SK-N-SH treated with all-trans-retinoic acid at 6 μM for 48 hours (cell line): ENCODE measurements at regions not wholly inside any gene's neighbourhood (a gene's known extent, or its start where the extent isn't known, plus 50 kb on each side); places are given as distances from the start of the nearest gene placed in this dataset.

Experiments used
- ATAC-seq: fragments of 200-7000 bp; cut with Tn5 transposase; 3 replicates; pipeline ENCODE4 v1.9.1; 2020; ENCODE audit warnings: mild to moderate bottlenecking, moderate library complexity
- ARNTL ChIP-seq: fragments of 450-650 bp; formaldehyde crosslinking; IDR thresholded peaks from 2 replicates; pipeline ENCODE4 v1.5.0; 2020; ENCODE audit warnings: low read depth, mild to moderate bottlenecking, moderate library complexity, borderline replicate concordance
- BACH2 ChIP-seq: fragments of 250-450 bp; sonication (Bioruptor Pico); IDR thresholded peaks from 2 replicates; pipeline ENCODE4 v1.9.0; 2021; ENCODE audit warnings: mild to moderate bottlenecking, borderline replicate concordance
- CREB5 ChIP-seq: fragments of 250-450 bp; sonication (Bioruptor Pico); IDR thresholded peaks from 2 replicates; pipeline ENCODE4 v1.5.1; 2020; ENCODE audit warnings: low read depth, mild to moderate bottlenecking, moderate library complexity
- CSDC2 ChIP-seq: fragments of 250-450 bp; sonication (Bioruptor Pico); IDR thresholded peaks from 2 replicates; pipeline ENCODE4 v1.5.0; 2020; ENCODE audit warnings: mild to moderate bottlenecking, moderate library complexity
- ESRRG ChIP-seq: fragments of 250-450 bp; sonication (Bioruptor Pico); IDR thresholded peaks from 2 replicates; pipeline ENCODE4 v1.6.1; 2021; ENCODE audit warnings: mild to moderate bottlenecking
- GLIS3 ChIP-seq: fragments of 250-450 bp; sonication (Bioruptor Pico); IDR thresholded peaks from 2 replicates; pipeline ENCODE4 v1.5.0; 2020; ENCODE audit warnings: mild to moderate bottlenecking, moderate library complexity
- ISL1 ChIP-seq: fragments of 250-450 bp; sonication (Bioruptor Pico); IDR thresholded peaks from 2 replicates; pipeline ENCODE4 v2.1.2; 2022; ENCODE audit warnings: mild to moderate bottlenecking, moderate library complexity
- OSR1 ChIP-seq: fragments of 250-450 bp; sonication (Bioruptor Pico); IDR thresholded peaks from 2 replicates; pipeline ENCODE4 v1.8.0; 2022; ENCODE audit warnings: moderate library complexity, mild to moderate bottlenecking, inconsistent platforms
- PATZ1 ChIP-seq: fragments of 250-450 bp; sonication (Bioruptor Pico); IDR thresholded peaks from 2 replicates; pipeline ENCODE4 v1.8.0; 2020; ENCODE audit warnings: mild to moderate bottlenecking, moderate library complexity, borderline replicate concordance
- POU6F1 ChIP-seq: fragments of 250-450 bp; sonication (Bioruptor Pico); IDR thresholded peaks from 2 replicates; pipeline ENCODE4 v1.8.0; 2021; ENCODE audit warnings: low read depth, mild to moderate bottlenecking, moderate library complexity, borderline replicate concordance
- PPARA ChIP-seq: fragments of 250-450 bp; sonication (Bioruptor Pico); IDR thresholded peaks from 2 replicates; pipeline ENCODE4 v1.5.0; 2020; ENCODE audit warnings: mild to moderate bottlenecking, borderline replicate concordance
- RARB ChIP-seq: fragments of 250-450 bp; sonication (Bioruptor Pico); IDR thresholded peaks from 2 replicates; pipeline ENCODE4 v1.8.0; 2021; ENCODE audit warnings: mild to moderate bottlenecking, moderate library complexity
- SNAI2 ChIP-seq: fragments of 250-450 bp; sonication (Bioruptor Pico); IDR thresholded peaks from 2 replicates; pipeline ENCODE4 v1.5.0; 2020; ENCODE audit warnings: mild to moderate bottlenecking, moderate library complexity
- TCF4 ChIP-seq: fragments of 250-450 bp; sonication (Bioruptor Pico); IDR thresholded peaks from 2 replicates; pipeline ENCODE4 v1.8.0; 2021; ENCODE audit warnings: mild to moderate bottlenecking, moderate library complexity, borderline replicate concordance
- TOX ChIP-seq: fragments of 250-450 bp; sonication (Bioruptor Pico); IDR thresholded peaks from 2 replicates; pipeline ENCODE4 v1.8.0; 2021; ENCODE audit warnings: mild to moderate bottlenecking, moderate library complexity, borderline replicate concordance
- TSHZ2 ChIP-seq: fragments of 250-450 bp; sonication (Bioruptor Pico); IDR thresholded peaks from 2 replicates; pipeline ENCODE4 v1.5.0; 2020; ENCODE audit warnings: mild to moderate bottlenecking, moderate library complexity
- ZC3H10 ChIP-seq: fragments of 250-450 bp; sonication (Bioruptor Pico); IDR thresholded peaks from 2 replicates; pipeline ENCODE4 v1.5.1; 2021; ENCODE audit warnings: mild to moderate bottlenecking, moderate library complexity
- ZFP3 ChIP-seq: fragments of 250-450 bp; sonication (Bioruptor Pico); IDR thresholded peaks from 2 replicates; pipeline ENCODE4 v1.5.0; 2020; ENCODE audit warnings: mild to moderate bottlenecking, moderate library complexity
- ZFP30 ChIP-seq: fragments of 450-650 bp; formaldehyde crosslinking; IDR thresholded peaks from 2 replicates; pipeline ENCODE4 v1.5.0; 2022; ENCODE audit warnings: mild to moderate bottlenecking, moderate library complexity
- ZNF565 ChIP-seq: fragments of 450-650 bp; formaldehyde crosslinking; conservative IDR thresholded peaks from 2 replicates; pipeline ENCODE4 v1.5.0; 2020; ENCODE audit warnings: low read depth, mild to moderate bottlenecking, moderate library complexity
- ZNF8 ChIP-seq: fragments of 450-650 bp; formaldehyde crosslinking; IDR thresholded peaks from 2 replicates; pipeline ENCODE4 v1.5.0; 2020; ENCODE audit warnings: mild to moderate bottlenecking, moderate library complexity

GRCh38 chr15:81893182-81893835 is 152.5 kb downstream of the MEX3B start:
- TF ChIP-seq TSHZ2 (CRISPR knock-in tag) (no peak), ZNF8 (CRISPR knock-in tag) (no peak), ZFP30 (CRISPR knock-in tag) (no peak), CREB5 (CRISPR knock-in tag) (no peak), ESRRG (CRISPR knock-in tag) (no peak), ZC3H10 (CRISPR knock-in tag) (no peak), GLIS3 (CRISPR knock-in tag) (no peak), PPARA (CRISPR knock-in tag) (no peak), RARB (CRISPR knock-in tag) (no peak), OSR1 (CRISPR knock-in tag) (no peak), BACH2 (CRISPR knock-in tag) (no peak), TCF4 (CRISPR knock-in tag) (no peak), SNAI2 (CRISPR knock-in tag) (no peak), TOX (CRISPR knock-in tag) (no peak), CSDC2 (CRISPR knock-in tag) (no peak)
- ATAC-seq = no peak

- TF ChIP-seq POU6F1 (CRISPR knock-in tag) (no peak), OSR1 (CRISPR knock-in tag) (no peak), ARNTL (CRISPR knock-in tag) (no peak), SNAI2 (CRISPR knock-in tag) (no peak), ESRRG (CRISPR knock-in tag) (no peak), GLIS3 (CRISPR knock-in tag) (no peak)
- no peak for ATAC-seq
Measured at GRCh38 chr15:81890496-81890895, 155.3 kb downstream of the MEX3B start.

- no peak for ATAC-seq
- TF ChIP-seq ESRRG (CRISPR knock-in tag) (no peak), SNAI2 (CRISPR knock-in tag) (no peak), ZNF565 (no peak), CSDC2 (CRISPR knock-in tag) (no peak), ARNTL (CRISPR knock-in tag) (no peak), CREB5 (CRISPR knock-in tag) (no peak)
- TF ChIP-seq, all 23 proteins: peak for 0
Measured at GRCh38 chr15:81889485-81889881, 156.3 kb downstream of the MEX3B start.

- peak; percentile 35; the same call in 1 of the 3 replicates for ATAC-seq
- TF ChIP-seq BACH2 (CRISPR knock-in tag) = no peak
- no peak for TF ChIP-seq RARB (CRISPR knock-in tag)
- no peak for TF ChIP-seq SNAI2 (CRISPR knock-in tag)
- no peak for TF ChIP-seq ISL1 (CRISPR knock-in tag)
- TF ChIP-seq PPARA (CRISPR knock-in tag) = no peak
- no peak for TF ChIP-seq OSR1 (CRISPR knock-in tag)
- no peak for TF ChIP-seq GLIS3 (CRISPR knock-in tag)
- TF ChIP-seq POU6F1 (CRISPR knock-in tag) = no peak
- TF ChIP-seq ZNF8 (CRISPR knock-in tag) = no peak
- no peak for TF ChIP-seq ZFP3 (CRISPR knock-in tag)
- no peak for TF ChIP-seq PATZ1 (CRISPR knock-in tag)
Measured at GRCh38 chr15:81888748-81889484, 156.9 kb downstream of the MEX3B start.
